ENCODE measurements at regions not wholly inside any gene's neighbourhood (a gene's known extent, or its start where the extent isn't known, plus 50 kb on each side); places are given as distances from the start of the nearest gene placed in this dataset.

DNA sequence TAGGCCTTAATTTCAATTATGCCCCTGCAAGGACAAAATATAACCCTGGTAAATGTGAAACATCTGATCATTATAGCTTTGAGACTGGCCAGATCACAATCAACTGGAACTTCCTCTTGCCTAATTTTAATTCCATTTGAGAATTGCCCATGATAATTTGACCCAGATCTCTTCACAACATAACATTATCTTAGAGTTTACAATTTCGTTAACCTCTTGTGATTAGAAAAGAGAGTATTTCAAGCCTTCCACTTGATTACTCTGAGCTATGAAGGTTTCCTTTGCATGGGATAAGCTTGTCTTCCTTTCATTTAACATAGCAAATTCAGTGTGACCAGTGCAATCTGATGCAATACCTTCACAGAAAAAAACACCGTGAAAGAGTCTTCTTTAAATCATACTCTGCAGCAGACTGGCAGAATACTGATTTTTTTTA lies 143.6 kb downstream of the DUSP6 start:
- Mint-ChIP-seq H3K27me3 (no peaks in the 10 kb centered on the region), H3K27ac (no peak overlapping the region), H3K4me3 (no peak overlapping the region), H3K4me1 (ENCODE audit: unreplicated experiment) (peaks cover 17% of the 10 kb centered on the region), H3K36me3 (no peaks in the 10 kb centered on the region), H3K9me3 (no peaks in the 10 kb centered on the region)
- TF ChIP-seq, protein P1, sequence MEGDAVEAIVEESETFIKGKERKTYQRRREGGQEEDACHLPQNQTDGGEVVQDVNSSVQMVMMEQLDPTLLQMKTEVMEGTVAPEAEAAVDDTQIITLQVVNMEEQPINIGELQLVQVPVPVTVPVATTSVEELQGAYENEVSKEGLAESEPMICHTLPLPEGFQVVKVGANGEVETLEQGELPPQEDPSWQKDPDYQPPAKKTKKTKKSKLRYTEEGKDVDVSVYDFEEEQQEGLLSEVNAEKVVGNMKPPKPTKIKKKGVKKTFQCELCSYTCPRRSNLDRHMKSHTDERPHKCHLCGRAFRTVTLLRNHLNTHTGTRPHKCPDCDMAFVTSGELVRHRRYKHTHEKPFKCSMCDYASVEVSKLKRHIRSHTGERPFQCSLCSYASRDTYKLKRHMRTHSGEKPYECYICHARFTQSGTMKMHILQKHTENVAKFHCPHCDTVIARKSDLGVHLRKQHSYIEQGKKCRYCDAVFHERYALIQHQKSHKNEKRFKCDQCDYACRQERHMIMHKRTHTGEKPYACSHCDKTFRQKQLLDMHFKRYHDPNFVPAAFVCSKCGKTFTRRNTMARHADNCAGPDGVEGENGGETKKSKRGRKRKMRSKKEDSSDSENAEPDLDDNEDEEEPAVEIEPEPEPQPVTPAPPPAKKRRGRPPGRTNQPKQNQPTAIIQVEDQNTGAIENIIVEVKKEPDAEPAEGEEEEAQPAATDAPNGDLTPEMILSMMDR (conservative IDR thresholded peaks at IDR 0.05), result no peak
- no peak for DNase-seq (ENCODE audit: extremely low spot score, unreplicated experiment)

DNA sequence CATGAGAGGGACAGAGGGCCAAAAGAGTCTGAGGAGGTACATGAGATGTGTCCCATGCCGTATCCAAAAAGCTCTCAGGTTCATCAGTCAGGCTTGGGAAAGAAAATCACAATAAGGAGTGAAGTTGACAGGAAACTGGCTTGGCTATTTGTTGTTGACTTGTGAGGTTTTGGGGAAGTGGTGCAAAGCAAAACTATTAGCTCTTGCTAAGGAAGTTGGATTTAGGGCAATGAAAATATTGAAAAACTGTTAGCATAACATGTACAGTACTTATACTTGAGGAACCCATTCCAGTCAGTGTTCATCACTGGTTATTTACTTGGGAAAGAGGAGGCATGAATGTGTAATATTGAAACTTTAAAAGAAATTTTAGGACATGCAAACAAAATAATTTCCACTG lies 145.9 kb downstream of the DUSP6 start:
- Mint-ChIP-seq H3K9me3 (no peaks in the 10 kb centered on the region), H3K27ac (no peak overlapping the region), H3K4me1 (ENCODE audit: unreplicated experiment) (peaks cover 6% of the 10 kb centered on the region), H3K27me3 (no peaks in the 10 kb centered on the region), H3K4me3 (no peak overlapping the region), H3K36me3 (no peaks in the 10 kb centered on the region)
- DNase-seq (ENCODE audit: extremely low spot score, unreplicated experiment), result no peak
- TF ChIP-seq, protein P1 (conservative IDR thresholded peaks at IDR 0.05), result no peak

DNA sequence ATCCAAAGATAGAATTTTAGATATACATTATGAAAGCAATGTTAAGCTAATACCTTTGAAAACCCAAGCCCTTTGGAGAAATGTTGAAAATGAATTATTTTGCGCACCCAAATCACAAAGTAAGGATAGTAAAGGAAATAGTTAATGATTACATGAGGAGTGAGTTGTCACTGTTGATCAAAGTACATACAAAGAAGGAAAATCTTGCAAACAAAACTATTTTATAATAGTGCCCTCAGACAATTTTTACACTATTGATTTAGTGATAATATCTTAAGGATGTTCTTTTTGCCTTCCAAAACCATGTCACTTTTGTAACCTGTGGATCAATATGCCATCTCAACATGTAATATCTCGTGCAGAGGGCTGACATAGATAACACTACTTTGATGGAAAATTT lies 146.8 kb downstream of the DUSP6 start:
- no peak for DNase-seq (ENCODE audit: extremely low spot score, unreplicated experiment)
- no peaks in the 10 kb centered on the region for H3K27me3 Mint-ChIP-seq
- H3K36me3 Mint-ChIP-seq, result no peaks in the 10 kb centered on the region
- H3K27ac Mint-ChIP-seq, result no peak overlapping the region
- H3K4me1 Mint-ChIP-seq (ENCODE audit: unreplicated experiment), result peaks cover 5% of the 10 kb centered on the region
- no peaks in the 10 kb centered on the region for H3K9me3 Mint-ChIP-seq
- TF ChIP-seq, protein P1 (conservative IDR thresholded peaks at IDR 0.05), result no peak
- H3K4me3 Mint-ChIP-seq, result no peak overlapping the region

DNA sequence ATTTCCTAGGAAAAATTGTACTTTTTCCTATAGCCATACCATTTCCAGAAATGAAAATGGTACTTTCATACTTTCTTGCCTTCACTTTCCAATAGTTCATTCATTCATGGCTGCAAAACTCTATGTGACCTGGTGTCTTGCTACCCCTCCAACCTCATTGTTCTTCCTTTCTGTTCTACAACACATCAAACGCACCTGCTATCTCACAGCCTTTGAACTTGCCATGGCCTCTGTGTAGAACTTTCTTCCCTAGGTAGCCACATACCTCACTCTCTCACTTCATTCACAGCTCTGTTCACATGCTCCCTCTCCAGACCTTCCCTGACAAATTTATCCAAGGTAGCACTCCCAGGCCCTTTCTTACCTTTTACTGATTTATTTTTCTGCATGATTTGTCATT lies 149.2 kb downstream of the DUSP6 start:
- no peaks in the 10 kb centered on the region for H3K9me3 Mint-ChIP-seq
- no peak for DNase-seq (ENCODE audit: extremely low spot score, unreplicated experiment)
- no peaks in the 10 kb centered on the region for H3K4me1 Mint-ChIP-seq (ENCODE audit: unreplicated experiment)
- no peaks in the 10 kb centered on the region for H3K27me3 Mint-ChIP-seq
- H3K4me3 Mint-ChIP-seq, result no peak overlapping the region
- no peaks in the 10 kb centered on the region for H3K36me3 Mint-ChIP-seq
- TF ChIP-seq, protein P1 (conservative IDR thresholded peaks at IDR 0.05), result no peak
- H3K27ac Mint-ChIP-seq, result no peak overlapping the region

DNA sequence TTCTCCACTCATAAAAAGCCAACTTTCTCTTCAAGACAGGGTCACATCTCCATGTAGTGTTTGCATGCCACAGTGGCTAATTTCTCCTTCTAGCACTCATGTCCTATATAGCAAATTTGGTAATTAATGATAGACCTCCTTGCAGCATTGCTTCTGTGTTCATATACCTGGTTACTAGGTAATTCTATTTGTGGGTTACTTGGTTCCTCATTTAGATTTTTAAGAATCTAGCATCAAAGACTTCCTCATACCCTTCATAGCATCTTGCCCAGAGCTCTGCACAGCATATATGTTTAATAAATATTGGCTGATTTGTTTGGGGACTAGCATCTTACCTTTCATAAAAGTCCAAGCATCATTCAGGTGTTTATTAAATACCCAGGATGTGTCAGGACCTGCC lies 152.1 kb downstream of the DUSP6 start:
- Mint-ChIP-seq H3K27me3 (no peaks in the 10 kb centered on the region), H3K4me3 (no peak overlapping the region), H3K4me1 (ENCODE audit: unreplicated experiment) (no peaks in the 10 kb centered on the region), H3K9me3 (no peaks in the 10 kb centered on the region), H3K36me3 (no peaks in the 10 kb centered on the region), H3K27ac (no peak overlapping the region)
- TF ChIP-seq, protein P1 (conservative IDR thresholded peaks at IDR 0.05), result no peak
- DNase-seq (ENCODE audit: extremely low spot score, unreplicated experiment), result no peak

DNA sequence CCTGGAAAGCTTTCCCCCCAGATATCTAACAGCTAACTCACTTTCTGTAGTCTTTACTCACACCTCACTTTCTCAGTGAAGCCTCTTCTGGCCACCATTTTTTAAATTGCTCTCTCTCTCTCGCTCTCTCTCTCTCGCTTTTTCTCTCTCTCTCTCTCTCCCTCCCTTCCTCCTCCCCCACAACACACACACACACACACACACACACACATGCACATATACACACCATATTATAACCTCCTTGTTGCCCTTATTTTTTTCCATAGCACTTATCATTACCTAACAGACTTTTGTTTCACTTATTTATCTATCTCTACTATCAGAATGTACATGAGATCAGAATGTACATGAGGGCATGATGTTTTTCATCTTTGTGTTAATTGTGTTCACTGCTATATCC lies 156.8 kb downstream of the DUSP6 start:
- Mint-ChIP-seq H3K4me3 (no peak overlapping the region), H3K4me1 (ENCODE audit: unreplicated experiment) (no peaks in the 10 kb centered on the region), H3K27me3 (no peaks in the 10 kb centered on the region), H3K9me3 (no peaks in the 10 kb centered on the region), H3K27ac (no peak overlapping the region), H3K36me3 (no peaks in the 10 kb centered on the region)
- DNase-seq (ENCODE audit: extremely low spot score, unreplicated experiment), result no peak
- TF ChIP-seq, protein P1 (conservative IDR thresholded peaks at IDR 0.05), result no peak
